ENCODE measurements at regions not wholly inside any gene's neighbourhood (a gene's known extent, or its start where the extent isn't known, plus 50 kb on each side); places are given as distances from the start of the nearest gene placed in this dataset.

DNA sequence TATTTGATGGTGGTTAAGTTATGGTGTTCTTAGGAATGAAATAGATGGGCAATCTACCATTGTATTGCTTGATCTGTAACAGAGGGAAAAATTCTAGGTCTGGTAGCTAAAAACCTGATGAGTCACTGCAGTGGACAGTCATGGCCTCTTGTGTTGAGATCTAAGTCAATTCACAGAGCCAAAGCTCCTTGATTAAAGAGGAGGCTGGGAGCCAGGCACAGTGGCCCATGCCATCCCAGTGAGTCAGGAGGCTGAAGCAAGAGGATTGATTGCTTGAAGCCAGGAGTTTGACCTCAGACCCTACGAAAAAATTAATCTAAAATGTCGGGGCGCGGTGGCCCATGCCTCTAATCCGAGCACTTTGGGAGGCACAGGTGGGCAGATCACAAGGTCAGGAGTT lies 67.1 kb upstream of the KPNA3 start:
- TF ChIP-seq, protein P1, sequence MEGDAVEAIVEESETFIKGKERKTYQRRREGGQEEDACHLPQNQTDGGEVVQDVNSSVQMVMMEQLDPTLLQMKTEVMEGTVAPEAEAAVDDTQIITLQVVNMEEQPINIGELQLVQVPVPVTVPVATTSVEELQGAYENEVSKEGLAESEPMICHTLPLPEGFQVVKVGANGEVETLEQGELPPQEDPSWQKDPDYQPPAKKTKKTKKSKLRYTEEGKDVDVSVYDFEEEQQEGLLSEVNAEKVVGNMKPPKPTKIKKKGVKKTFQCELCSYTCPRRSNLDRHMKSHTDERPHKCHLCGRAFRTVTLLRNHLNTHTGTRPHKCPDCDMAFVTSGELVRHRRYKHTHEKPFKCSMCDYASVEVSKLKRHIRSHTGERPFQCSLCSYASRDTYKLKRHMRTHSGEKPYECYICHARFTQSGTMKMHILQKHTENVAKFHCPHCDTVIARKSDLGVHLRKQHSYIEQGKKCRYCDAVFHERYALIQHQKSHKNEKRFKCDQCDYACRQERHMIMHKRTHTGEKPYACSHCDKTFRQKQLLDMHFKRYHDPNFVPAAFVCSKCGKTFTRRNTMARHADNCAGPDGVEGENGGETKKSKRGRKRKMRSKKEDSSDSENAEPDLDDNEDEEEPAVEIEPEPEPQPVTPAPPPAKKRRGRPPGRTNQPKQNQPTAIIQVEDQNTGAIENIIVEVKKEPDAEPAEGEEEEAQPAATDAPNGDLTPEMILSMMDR (IDR thresholded peaks at IDR 0.05): no peak
- TF ChIP-seq POLR2AphosphoS5 (IDR thresholded peaks at IDR 0.05; ENCODE audit: low read depth, low read length): no peak
- no peak for TF ChIP-seq REST (IDR thresholded peaks at IDR 0.05; ENCODE audit: insufficient read depth in 1 of 2, low read depth in 2 of 2, low read length in 1 of 2)
- no peak for TF ChIP-seq TCF7L2 (IDR thresholded peaks at IDR 0.05; ENCODE audit: low read depth, low read length)
- no peak for TF ChIP-seq SIN3A (IDR thresholded peaks at IDR 0.05; ENCODE audit: borderline replicate concordance, insufficient read depth, low read depth, low read length)
